SIG-M5 treated with dmso at 0.1 percent for 504 hours (cell line): ENCODE measurements at regions not wholly inside any gene's neighbourhood (a gene's known extent, or its start where the extent isn't known, plus 50 kb on each side); places are given as distances from the start of the nearest gene placed in this dataset.

ENCODE experiments used
- DNase-seq: peaks from one replicate; lab custom pipeline; 2025; ENCODE audit not compliant: unreplicated experiment; lab: John Stamatoyannopoulos, UW

- no peak for DNase-seq
Measured at GRCh38 chr6:166752928-166753721, 126.1 kb upstream of the RPS6KA2 start.

GRCh38 chr6:166752097-166752496, 125.0 kb upstream of the RPS6KA2 start:
- no peak for DNase-seq

- DNase-seq: no peak
Measured at GRCh38 chr6:166751051-166751595, 124.1 kb upstream of the RPS6KA2 start.

GRCh38 chr6:166750108-166750793, 123.2 kb upstream of the RPS6KA2 start:
- no peak for DNase-seq

- DNase-seq: no peak
Measured at GRCh38 chr6:166749666-166750065, 122.6 kb upstream of the RPS6KA2 start.

- DNase-seq: no peak
Measured at GRCh38 chr6:166747644-166748595, 120.9 kb upstream of the RPS6KA2 start.

- DNase-seq: no peak
Measured at GRCh38 chr6:166745801-166746668, 119.0 kb upstream of the RPS6KA2 start.

- DNase-seq: no peak
Measured at GRCh38 chr6:166744223-166745134, 117.4 kb upstream of the RPS6KA2 start.

- DNase-seq: no peak
Measured at GRCh38 chr6:166743406-166744222, 116.6 kb upstream of the RPS6KA2 start.

- DNase-seq: no peak
Measured at GRCh38 chr6:166742981-166743380, 115.9 kb upstream of the RPS6KA2 start.

- DNase-seq: no peak
Measured at GRCh38 chr6:166739976-166740318, 112.9 kb upstream of the RPS6KA2 start.

- DNase-seq: no peak
Measured at GRCh38 chr6:166739117-166739975, 112.3 kb upstream of the RPS6KA2 start.

- no peak for DNase-seq
Measured at GRCh38 chr6:166738386-166739116, 111.5 kb upstream of the RPS6KA2 start.

GRCh38 chr6:166737261-166737660, 110.2 kb upstream of the RPS6KA2 start:
- no peak for DNase-seq

GRCh38 chr6:166736634-166737033, 109.6 kb upstream of the RPS6KA2 start:
- no peak for DNase-seq

- DNase-seq: no peak
Measured at GRCh38 chr6:166733900-166734299, 106.8 kb upstream of the RPS6KA2 start.

GRCh38 chr6:166729658-166730057, 102.6 kb upstream of the RPS6KA2 start:
- DNase-seq: no peak
